Ovary (tissue), 7 donors: ENCODE measurements at regions not wholly inside any gene's neighbourhood (a gene's known extent, or its start where the extent isn't known, plus 50 kb on each side); places are given as distances from the start of the nearest gene placed in this dataset.

Experiments used
- DNase-seq, 5 donors: peaks; one replicate each; pipeline ENCODE4 v3.0.0-alpha.2; 2019 to 2020
- H3K27ac ChIP-seq, 2 donors: fragments of 200-600 bp; one replicate each; pipeline versions ENCODE4 v1.5.1 to v1.8.0; 2019 to 2022
- H3K27me3 ChIP-seq: fragments of 200-600 bp; one replicate; pipeline ENCODE4 v1.8.0; 2022
- H3K36me3 ChIP-seq: fragments of 200-600 bp; sonication (generic); one replicate; pipeline ENCODE4 v1.5.1; 2019
- H3K4me1 ChIP-seq: one replicate; pipeline ENCODE4 v1.8.1; 2013; ENCODE audit warnings: mild to moderate bottlenecking, moderate library complexity; ENCODE audit not compliant: insufficient read depth
- H3K4me3 ChIP-seq: fragments of 200-600 bp; sonication (generic); one replicate; pipeline ENCODE4 v1.5.1; 2017
- H3K9me3 ChIP-seq, 2 donors: fragments of 200-600 bp in 1 of 2; sonication (generic) in 1 of 2; one replicate each; pipeline versions ENCODE4 v1.5.1 to v1.8.1; 2013 to 2019; ENCODE audit warnings: mild to moderate bottlenecking in 1 of 2, moderate library complexity in 1 of 2
- CTCF ChIP-seq, 3 donors: fragments of 450-650 bp in 2 of 3; fragments of 200-600 bp in 1 of 3; IDR thresholded peaks; one replicate each; pipeline versions ENCODE4 v1.5.1 to v1.8.0; 2016 to 2022; ENCODE audit warnings: antibody characterized with exemption in 3 of 3, mild to moderate bottlenecking in 1 of 3
- EP300 ChIP-seq: sonication (generic); formaldehyde crosslinking; IDR thresholded peaks from one replicate; pipeline ENCODE4 v1.6.1; 2017; ENCODE audit warnings: antibody characterized with exemption
- POLR2A ChIP-seq: fragments of 450-650 bp; IDR thresholded peaks from one replicate; pipeline ENCODE4 v1.6.1; 2017; ENCODE audit warnings: antibody characterized with exemption, mild to moderate bottlenecking, moderate library complexity
- WGBS, 3 donors: extraction: QIAGEN DNeasy Blood & Tissue Kit in 1 of 3; methylation state at CpG; one replicate each; pipeline versions ENCODE4 v1.1.5 to v1.1.7; 2013 to 2017; 5-methylcytosine and 5-hydroxymethylcytosine counted together
- intact Hi-C, 4 donors: fragments of 100-400 bp; cut with DNase I; formaldehyde crosslinking; loops; one replicate each; pipeline versions ENCODE4 v1.11.0 to v1.15.1; 2022 to 2023
- donor health status: DM: no; HTN: no; CAD: no; lungs with moderate emphysema.
- donor health status: DM: no; HTN: no; CAD: no.
- donor health status: Bipolar disorder and iron deficiency.
- donor health status: DM: no; HTN: no; CAD: no.
- donor health status: DM: yes; HTN: yes; CAD: no.

GRCh38 chr4:20454515-20454914 lies 202.8 kb downstream of the SLIT2 start:
- H3K27me3 ChIP-seq: no peaks in the 10 kb centered on the region
- H3K27ac ChIP-seq: no peak overlapping the region
- TF ChIP-seq CTCF (IDR thresholded peaks at IDR 0.05): no peak
- no peaks in the 10 kb centered on the region for H3K4me1 ChIP-seq
- H3K9me3 ChIP-seq: no peaks in the 10 kb centered on the region
- intact Hi-C loops: no loop called here
- H3K4me3 ChIP-seq: no peak overlapping the region
- DNase-seq: no peak
- no peaks in the 10 kb centered on the region for H3K36me3 ChIP-seq
- 84 to 93% (median 90%) methylated on average over 2 of the region's 2 CpGs for WGBS, 3 donors

GRCh38 chr4:20456407-20456806 lies 204.7 kb downstream of the SLIT2 start:
- H3K4me3 ChIP-seq: no peak overlapping the region
- DNase-seq: no peak
- no peaks in the 10 kb centered on the region for H3K27me3 ChIP-seq
- no peaks in the 10 kb centered on the region for H3K4me1 ChIP-seq
- no peaks in the 10 kb centered on the region for H3K36me3 ChIP-seq
- no peak overlapping the region for H3K27ac ChIP-seq
- H3K9me3 ChIP-seq: no peaks in the 10 kb centered on the region
- TF ChIP-seq EP300 (no peak), POLR2A (no peak), CTCF (IDR thresholded peaks at IDR 0.05) (no peak)
- intact Hi-C loops: no loop called here

GRCh38 chr4:20462426-20463175 lies 210.9 kb downstream of the SLIT2 start:
- no peak for DNase-seq
- Histone ChIP-seq H3K4me1 (no peaks in the 10 kb centered on the region), H3K36me3 (no peaks in the 10 kb centered on the region), H3K27ac (no peak overlapping the region), H3K27me3 (no peaks in the 10 kb centered on the region), H3K9me3 (no peaks in the 10 kb centered on the region), H3K4me3 (no peak overlapping the region)
- TF ChIP-seq CTCF (IDR thresholded peaks at IDR 0.05) (no peak), POLR2A (no peak), EP300 (no peak)
- WGBS, 3 donors: 66 to 76% (median 75%) methylated on average over 4 of the region's 4 CpGs
- intact Hi-C loops: no loop called here

GRCh38 chr4:20463176-20463430 lies 211.4 kb downstream of the SLIT2 start:
- intact Hi-C loops: no loop called here
- H3K9me3 ChIP-seq: no peaks in the 10 kb centered on the region
- H3K27ac ChIP-seq: no peak overlapping the region
- 75 to 88% (median 79%) methylated on average over 2 of the region's 2 CpGs for WGBS, 3 donors
- DNase-seq: no peak
- H3K27me3 ChIP-seq: no peaks in the 10 kb centered on the region
- no peaks in the 10 kb centered on the region for H3K36me3 ChIP-seq
- H3K4me1 ChIP-seq: no peaks in the 10 kb centered on the region
- TF ChIP-seq CTCF (IDR thresholded peaks at IDR 0.05) (no peak), EP300 (no peak), POLR2A (no peak)
- H3K4me3 ChIP-seq: no peak overlapping the region
